NCI-H2029 treated with DMSO at 0.1 percent for 48 hours (cell line): ENCODE measurements at regions not wholly inside any gene's neighbourhood (a gene's known extent, or its start where the extent isn't known, plus 50 kb on each side); places are given as distances from the start of the nearest gene placed in this dataset.
"Not testable (repeated sequence)": the region's sequence is repeated elsewhere in the genome, so short reads cannot be mapped to it uniquely, and the experiment has no call there.

Experiments used
- DNase-seq: peaks from one replicate; lab custom pipeline; 2025; lab: John Stamatoyannopoulos, UW

GRCh38 chr20:5492937-5493336 lies 117.9 kb downstream of the GPCPD1 start:
- no peak for DNase-seq

GRCh38 chr20:5491455-5491854 lies 119.4 kb downstream of the GPCPD1 start:
- DNase-seq, result no peak

GRCh38 chr20:5489601-5490000 lies 121.2 kb downstream of the GPCPD1 start:
- DNase-seq, result no peak

GRCh38 chr20:5488823-5489222 lies 122.0 kb downstream of the GPCPD1 start:
- DNase-seq, result no peak

GRCh38 chr20:5486377-5487054 lies 124.3 kb downstream of the GPCPD1 start:
- DNase-seq, result no peak

- no peak for DNase-seq
Observed at GRCh38 chr20:5484926-5485325, 125.9 kb downstream of the GPCPD1 start.

GRCh38 chr20:5484346-5484745 lies 126.5 kb downstream of the GPCPD1 start:
- no peak for DNase-seq

GRCh38 chr20:5482791-5483190 lies 128.0 kb downstream of the GPCPD1 start:
- peak; percentile 82 for DNase-seq

GRCh38 chr20:5481872-5482271 lies 128.9 kb downstream of the GPCPD1 start:
- DNase-seq, result peak; percentile 60

GRCh38 chr20:5480824-5481600 lies 129.8 kb downstream of the GPCPD1 start:
- peak; percentile 97 for DNase-seq

GRCh38 chr20:5474646-5475550 lies 135.9 kb downstream of the GPCPD1 start:
- peak; percentile 80 for DNase-seq

GRCh38 chr20:5471866-5472265 lies 138.9 kb downstream of the GPCPD1 start:
- not testable (repeated sequence) for DNase-seq

- DNase-seq, result no peak
Observed at GRCh38 chr20:5471368-5471767, 139.4 kb downstream of the GPCPD1 start.

GRCh38 chr20:5470943-5471342 lies 139.9 kb downstream of the GPCPD1 start:
- DNase-seq, result no peak

- DNase-seq, result no peak
Observed at GRCh38 chr20:5470458-5470857, 140.3 kb downstream of the GPCPD1 start.

- DNase-seq, result peak; percentile 26
Observed at GRCh38 chr20:5469111-5469510, 141.7 kb downstream of the GPCPD1 start.

GRCh38 chr20:5467086-5467485 lies 143.7 kb downstream of the GPCPD1 start:
- no peak for DNase-seq

GRCh38 chr20:5465604-5465927 lies 145.2 kb downstream of the GPCPD1 start:
- no peak for DNase-seq

GRCh38 chr20:5464901-5465603 lies 145.8 kb downstream of the GPCPD1 start:
- DNase-seq, result no peak

GRCh38 chr20:5463007-5463686 lies 146.4 kb upstream of the PROKR2 start:
- DNase-seq, result peak; percentile 12

- peak; percentile 22 for DNase-seq
Observed at GRCh38 chr20:5453745-5454144, 137.0 kb upstream of the PROKR2 start.
